ENCODE measurements at regions not wholly inside any gene's neighbourhood (a gene's known extent, or its start where the extent isn't known, plus 50 kb on each side); places are given as distances from the start of the nearest gene placed in this dataset.

DNA sequence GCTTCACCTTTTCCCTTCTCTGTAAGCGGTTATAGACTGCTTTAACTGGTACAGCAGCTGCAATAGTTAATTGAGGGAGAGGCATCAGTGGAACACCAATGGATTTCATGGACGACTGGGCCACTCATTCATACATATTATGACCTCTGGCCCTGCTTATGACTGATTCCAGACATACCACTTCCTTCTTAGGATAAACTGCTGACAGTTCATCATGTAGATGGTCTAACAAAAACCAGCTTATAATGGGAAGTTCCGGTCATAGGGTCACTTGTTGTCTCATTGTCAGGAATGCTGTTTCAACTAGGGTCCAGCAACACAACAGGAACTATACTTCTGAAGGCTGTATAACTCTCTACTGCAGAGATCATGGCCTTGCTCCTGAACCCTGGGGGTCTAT is 265.2 kb upstream of the RASA1 start:
- TF ChIP-seq, protein P1, sequence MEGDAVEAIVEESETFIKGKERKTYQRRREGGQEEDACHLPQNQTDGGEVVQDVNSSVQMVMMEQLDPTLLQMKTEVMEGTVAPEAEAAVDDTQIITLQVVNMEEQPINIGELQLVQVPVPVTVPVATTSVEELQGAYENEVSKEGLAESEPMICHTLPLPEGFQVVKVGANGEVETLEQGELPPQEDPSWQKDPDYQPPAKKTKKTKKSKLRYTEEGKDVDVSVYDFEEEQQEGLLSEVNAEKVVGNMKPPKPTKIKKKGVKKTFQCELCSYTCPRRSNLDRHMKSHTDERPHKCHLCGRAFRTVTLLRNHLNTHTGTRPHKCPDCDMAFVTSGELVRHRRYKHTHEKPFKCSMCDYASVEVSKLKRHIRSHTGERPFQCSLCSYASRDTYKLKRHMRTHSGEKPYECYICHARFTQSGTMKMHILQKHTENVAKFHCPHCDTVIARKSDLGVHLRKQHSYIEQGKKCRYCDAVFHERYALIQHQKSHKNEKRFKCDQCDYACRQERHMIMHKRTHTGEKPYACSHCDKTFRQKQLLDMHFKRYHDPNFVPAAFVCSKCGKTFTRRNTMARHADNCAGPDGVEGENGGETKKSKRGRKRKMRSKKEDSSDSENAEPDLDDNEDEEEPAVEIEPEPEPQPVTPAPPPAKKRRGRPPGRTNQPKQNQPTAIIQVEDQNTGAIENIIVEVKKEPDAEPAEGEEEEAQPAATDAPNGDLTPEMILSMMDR (IDR thresholded peaks at IDR 0.05) = no peak
- TF ChIP-seq EP300 (IDR thresholded peaks at IDR 0.05) (no peak), RAD21 (conservative IDR thresholded peaks at IDR 0.05 in 1 of 2, IDR thresholded peaks at IDR 0.05 in 1 of 2) (no peak)
